ENCODE measurements at regions not wholly inside any gene's neighbourhood (a gene's known extent, or its start where the extent isn't known, plus 50 kb on each side); places are given as distances from the start of the nearest gene placed in this dataset.

DNA sequence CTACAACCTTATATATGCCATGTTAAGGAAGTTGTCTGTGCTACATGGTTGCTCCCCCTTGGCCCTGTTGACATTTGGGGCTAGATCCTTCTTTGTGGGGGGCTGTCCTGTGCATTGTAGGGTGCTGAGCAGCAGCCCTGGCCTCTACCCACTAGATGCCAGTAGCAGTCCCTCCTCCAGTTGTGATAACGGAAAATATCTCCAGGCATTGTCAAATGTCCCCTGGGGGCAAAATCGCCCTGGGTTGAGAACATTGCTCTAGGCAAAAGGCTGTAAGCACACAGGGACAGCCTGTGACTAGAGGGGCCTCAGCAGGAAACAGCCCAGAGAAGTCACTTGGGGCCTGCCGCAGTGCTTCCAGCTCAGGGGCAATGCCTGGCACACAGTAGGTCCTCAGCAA lies 1100.3 kb downstream of the BCL11B start:
- TF ChIP-seq, protein P1, sequence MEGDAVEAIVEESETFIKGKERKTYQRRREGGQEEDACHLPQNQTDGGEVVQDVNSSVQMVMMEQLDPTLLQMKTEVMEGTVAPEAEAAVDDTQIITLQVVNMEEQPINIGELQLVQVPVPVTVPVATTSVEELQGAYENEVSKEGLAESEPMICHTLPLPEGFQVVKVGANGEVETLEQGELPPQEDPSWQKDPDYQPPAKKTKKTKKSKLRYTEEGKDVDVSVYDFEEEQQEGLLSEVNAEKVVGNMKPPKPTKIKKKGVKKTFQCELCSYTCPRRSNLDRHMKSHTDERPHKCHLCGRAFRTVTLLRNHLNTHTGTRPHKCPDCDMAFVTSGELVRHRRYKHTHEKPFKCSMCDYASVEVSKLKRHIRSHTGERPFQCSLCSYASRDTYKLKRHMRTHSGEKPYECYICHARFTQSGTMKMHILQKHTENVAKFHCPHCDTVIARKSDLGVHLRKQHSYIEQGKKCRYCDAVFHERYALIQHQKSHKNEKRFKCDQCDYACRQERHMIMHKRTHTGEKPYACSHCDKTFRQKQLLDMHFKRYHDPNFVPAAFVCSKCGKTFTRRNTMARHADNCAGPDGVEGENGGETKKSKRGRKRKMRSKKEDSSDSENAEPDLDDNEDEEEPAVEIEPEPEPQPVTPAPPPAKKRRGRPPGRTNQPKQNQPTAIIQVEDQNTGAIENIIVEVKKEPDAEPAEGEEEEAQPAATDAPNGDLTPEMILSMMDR (conservative IDR thresholded peaks at IDR 0.05; ENCODE audit: low read depth, low read length): no peak
- no peak overlapping the region for H3K4me3 ChIP-seq (ENCODE audit: low read depth, low read length)
- no peak for DNase-seq (ENCODE audit: low read depth)

DNA sequence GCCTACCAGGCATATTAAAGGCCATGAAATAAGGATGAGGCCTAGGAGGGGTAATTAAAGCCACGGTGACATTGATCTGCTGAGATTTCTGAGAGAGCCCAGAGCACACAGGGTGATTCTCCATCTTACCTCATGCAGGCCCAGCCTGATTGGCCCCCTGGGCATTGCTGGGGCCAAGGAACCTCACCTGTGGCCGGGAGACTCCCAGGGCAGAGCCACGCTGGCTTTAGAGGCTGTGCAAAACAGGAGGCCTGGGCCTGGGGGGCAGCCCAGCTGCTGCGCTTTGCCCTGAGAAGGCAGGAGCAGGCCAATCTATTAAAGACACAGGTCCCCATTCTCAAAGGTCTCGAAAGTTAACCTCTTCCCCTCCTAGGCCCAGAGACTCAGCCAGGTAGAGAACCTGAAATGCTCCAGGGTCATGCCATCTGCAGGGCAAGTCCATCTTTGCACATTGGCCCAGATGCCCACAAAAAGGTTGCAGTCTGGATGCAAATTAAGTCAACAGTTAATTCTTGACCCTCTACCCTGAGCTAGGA lies 1099.7 kb downstream of the BCL11B start:
- H3K4me3 ChIP-seq (ENCODE audit: low read depth, low read length): no peak overlapping the region
- no peak for DNase-seq (ENCODE audit: low read depth)
- TF ChIP-seq, protein P1 (conservative IDR thresholded peaks at IDR 0.05; ENCODE audit: low read depth, low read length): no peak

DNA sequence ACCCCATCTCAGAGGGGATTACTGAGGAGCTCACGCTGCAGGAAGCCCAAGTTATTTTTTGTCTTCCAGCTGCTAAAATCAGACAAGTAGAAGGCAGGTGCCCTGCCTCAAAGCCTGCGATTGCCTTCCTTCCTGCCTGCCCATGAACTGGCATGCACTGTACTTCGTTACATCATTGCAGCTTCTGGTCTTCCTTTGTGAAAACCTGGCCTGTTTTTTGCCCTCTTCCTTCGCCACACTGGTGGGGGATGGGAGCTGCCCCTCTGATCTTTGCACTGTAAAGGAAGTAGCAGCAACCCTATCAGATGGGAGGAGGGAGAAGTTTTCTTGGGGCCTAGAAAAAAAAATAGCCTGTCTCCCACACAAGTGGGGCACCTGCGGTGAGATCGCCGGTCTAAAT lies 1098.7 kb downstream of the BCL11B start:
- H3K4me3 ChIP-seq (ENCODE audit: low read depth, low read length): no peak overlapping the region
- DNase-seq (ENCODE audit: low read depth): no peak
- TF ChIP-seq, protein P1 (conservative IDR thresholded peaks at IDR 0.05; ENCODE audit: low read depth, low read length): no peak

DNA sequence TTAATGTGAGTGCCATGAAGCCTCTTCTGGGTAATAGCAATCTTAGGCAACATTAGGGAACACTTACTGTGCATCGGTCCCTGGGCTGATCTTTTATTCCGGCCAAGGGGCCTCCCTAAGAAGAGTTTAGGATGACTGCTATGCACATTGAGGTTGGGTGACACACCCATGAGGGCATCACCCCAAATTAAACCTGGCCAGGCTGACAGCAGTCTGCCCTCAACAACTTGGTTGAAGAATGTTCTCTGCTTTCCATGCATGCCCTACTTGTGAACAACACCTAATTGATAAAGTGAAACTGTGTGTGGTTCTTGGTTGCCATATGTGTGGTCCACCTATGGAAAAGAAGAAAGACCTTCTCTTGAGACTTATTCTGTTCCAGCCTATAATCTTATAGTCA lies 1098.0 kb downstream of the BCL11B start:
- no peak for DNase-seq (ENCODE audit: low read depth)
- TF ChIP-seq, protein P1 (conservative IDR thresholded peaks at IDR 0.05; ENCODE audit: low read depth, low read length): no peak
- no peak overlapping the region for H3K4me3 ChIP-seq (ENCODE audit: low read depth, low read length)

DNA sequence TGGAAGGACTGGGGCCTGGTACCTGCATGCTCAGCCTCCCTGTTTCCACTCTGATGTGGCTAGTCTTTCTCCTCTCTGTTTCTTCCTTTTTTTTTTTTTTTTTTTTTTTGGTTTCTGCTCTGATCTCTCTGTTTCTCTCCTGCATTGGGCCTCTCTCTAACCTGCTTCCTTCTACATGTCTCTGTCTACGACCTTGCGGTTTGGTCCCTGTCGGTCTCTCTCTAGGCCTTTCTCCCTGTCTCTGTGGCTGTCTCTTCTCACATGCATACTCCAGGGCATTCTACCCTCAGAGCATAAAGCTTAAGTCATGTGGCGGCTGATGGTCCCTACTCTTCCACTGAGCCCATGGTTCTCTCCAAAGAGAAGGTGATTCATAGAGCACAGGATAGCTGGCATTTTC lies 1096.6 kb downstream of the BCL11B start:
- H3K4me3 ChIP-seq (ENCODE audit: low read depth, low read length): no peak overlapping the region
- no peak for DNase-seq (ENCODE audit: low read depth)
- TF ChIP-seq, protein P1 (conservative IDR thresholded peaks at IDR 0.05; ENCODE audit: low read depth, low read length): no peak

DNA sequence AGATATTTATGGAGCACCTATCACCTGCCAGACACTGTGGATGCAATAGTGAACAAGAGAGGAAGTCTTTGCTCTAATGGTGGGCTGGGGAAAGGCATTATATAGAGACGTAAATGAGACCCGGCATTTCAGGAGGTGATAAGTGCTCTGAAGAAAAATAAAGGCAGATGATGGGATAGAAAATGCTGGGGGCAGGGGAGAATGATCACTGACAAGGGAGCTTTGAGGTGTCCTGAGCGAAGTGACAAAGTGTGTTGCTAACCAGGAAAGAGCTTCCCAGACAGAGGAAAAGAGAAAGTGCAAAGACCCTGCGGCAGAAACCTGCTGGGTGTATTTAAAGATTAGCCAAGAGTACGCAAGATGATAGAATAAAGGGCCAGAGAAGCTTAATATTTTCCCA lies 1096.1 kb downstream of the BCL11B start:
- DNase-seq (ENCODE audit: low read depth): no peak
- no peak overlapping the region for H3K4me3 ChIP-seq (ENCODE audit: low read depth, low read length)
- TF ChIP-seq, protein P1 (conservative IDR thresholded peaks at IDR 0.05; ENCODE audit: low read depth, low read length): no peak

DNA sequence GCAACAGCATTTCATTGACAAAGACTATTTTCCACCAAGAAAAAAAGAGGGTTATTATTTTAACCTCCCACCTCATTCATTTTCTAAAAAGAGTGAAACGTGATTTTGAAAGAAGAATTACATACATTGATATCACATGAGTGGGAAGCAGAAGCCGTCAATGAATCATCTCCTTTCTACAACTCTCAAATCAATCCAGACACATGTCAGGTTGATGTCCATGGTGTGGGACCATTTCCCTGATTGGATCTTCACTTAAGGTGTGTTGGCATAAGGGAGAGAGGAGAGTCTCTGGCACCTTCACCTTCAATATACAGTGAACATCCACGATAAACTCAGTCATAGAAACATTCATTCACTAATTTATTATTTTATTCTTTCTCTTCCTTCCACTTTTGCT lies 1095.1 kb downstream of the BCL11B start:
- no peak overlapping the region for H3K4me3 ChIP-seq (ENCODE audit: low read depth, low read length)
- TF ChIP-seq, protein P1 (conservative IDR thresholded peaks at IDR 0.05; ENCODE audit: low read depth, low read length): no peak
- DNase-seq (ENCODE audit: low read depth): no peak

Measured in epithelial cell of proximal tubule (primary cell).